K562 (cell line): ENCODE measurements at regions not wholly inside any gene's neighbourhood (a gene's known extent, or its start where the extent isn't known, plus 50 kb on each side); places are given as distances from the start of the nearest gene placed in this dataset.

Experiments used
- ATAC-seq: fragments of 200-7000 bp; cut with Tn5 transposase; 3 replicates; pipeline ENCODE4 v1.9.1; 2020; ENCODE audit warnings: moderate library complexity
- BruUV-seq: library from RNA; stranded (reverse); fragments of 400-500 nt; replicated peaks from 2 replicates; lab custom pipeline; 2021; lab: Mats Ljungman, UMichigan
- CTCF ChIA-PET: fragments of 300-600 bp; formaldehyde crosslinking; extraction: SDS; loops from one replicate; lab custom pipeline; 2021; ENCODE audit warnings: low intra/inter-chr PET ratio; lab: Yijun Ruan, JAX
- POLR2A ChIA-PET: fragments of 300-600, 350-650 bp; sonication (Branson Sonifier 250); formaldehyde crosslinking; extraction: SDS; loops from one replicate; lab custom pipeline; 2021; ENCODE audit warnings: antibody characterized with exemption, inconsistent platforms; lab: Yijun Ruan, JAX
- DNase-seq, 4 experiments: peaks; one replicate each; pipeline versions ENCODE4 v3.0.0 to v3.0.0-alpha.2; 2011 to 2018; ENCODE audit warnings: low spot score in 3 of 4, mixed read lengths in 3 of 4; ENCODE audit errors: extremely low read depth in 1 of 4
- FAIRE-seq: peaks from 2 replicates; lab custom pipeline; 2011; peaks lifted over from hg19 to GRCh38; lab: Jason Lieb, UNC
- H2AFZ ChIP-seq: 2 replicates; pipeline ENCODE4 v1.6.0; 2011; ENCODE audit warnings: low read depth, low read length, control low read depth, inconsistent platforms
- H3K27ac ChIP-seq: fragments of 200-600 bp; 3 replicates; pipeline ENCODE4 v1.8.0; 2011; ENCODE audit warnings: low read depth, mild to moderate bottlenecking, control low read depth, inconsistent platforms, low read length, moderate library complexity, mixed read lengths; ENCODE audit errors: extremely low read depth
- H3K27me3 ChIP-seq, 2 experiments: fragments of 300-600 bp in 1 of 2; 2 replicates in 1 of 2; 3 replicates in 1 of 2; pipeline versions ENCODE4 v1.6.0 to v1.8.0; 2011; ENCODE audit warnings: inconsistent platforms in 2 of 2, low read length in 2 of 2, mild to moderate bottlenecking in 1 of 2, mixed read lengths in 1 of 2, moderate library complexity in 1 of 2; ENCODE audit not compliant: control insufficient read depth in 2 of 2, insufficient read depth in 2 of 2
- H3K36me3 ChIP-seq: fragments of 300-600 bp; 3 replicates; pipeline ENCODE4 v1.8.0; 2011; ENCODE audit warnings: mild to moderate bottlenecking, low read length, inconsistent platforms; ENCODE audit not compliant: control insufficient read depth, insufficient read depth
- H3K4me1 ChIP-seq, 2 experiments: fragments of 200-600 bp in 1 of 2; replicated peaks in 1 of 2; 2 replicates in 1 of 2; 3 replicates in 1 of 2; pipeline versions ENCODE4 v1.5.1 to v1.8.0; 2011; ENCODE audit warnings: inconsistent platforms in 2 of 2, low read length in 2 of 2, mild to moderate bottlenecking in 1 of 2, mixed read lengths in 1 of 2, moderate library complexity in 1 of 2; ENCODE audit not compliant: control insufficient read depth in 2 of 2, insufficient read depth in 2 of 2
- H3K4me2 ChIP-seq: 2 replicates; pipeline ENCODE4 v1.6.1; 2011; ENCODE audit warnings: low read length, control low read depth, inconsistent platforms, mixed read lengths; ENCODE audit not compliant: insufficient read depth
- H3K4me3 ChIP-seq: fragments of 200-600 bp; sonication (generic), shearing (Covaris generic); 2 replicates; pipeline ENCODE4 v1.5.1; 2016; ENCODE audit warnings: control low read depth, inconsistent platforms
- H3K79me2 ChIP-seq: fragments of 200-600 bp; 3 replicates; pipeline ENCODE4 v1.8.0; 2011; ENCODE audit warnings: low read length, inconsistent platforms; ENCODE audit not compliant: control insufficient read depth, insufficient read depth
- H3K9ac ChIP-seq, 2 experiments: 2 replicates each; pipeline versions ENCODE4 v1.6.0 to v1.6.1; 2011; ENCODE audit warnings: low read depth in 2 of 2, low read length in 2 of 2, control low read depth in 1 of 2, inconsistent platforms in 1 of 2, mild to moderate bottlenecking in 1 of 2, mixed read lengths in 1 of 2; ENCODE audit not compliant: insufficient read depth in 1 of 2
- H3K9me1 ChIP-seq: one replicate; pipeline ENCODE4 v1.6.0; 2011; ENCODE audit warnings: inconsistent platforms, mild to moderate bottlenecking, low read length, moderate library complexity; ENCODE audit not compliant: control insufficient read depth, insufficient read depth
- H3K9me3 ChIP-seq: replicated peaks from 2 replicates; pipeline ENCODE4 v1.5.1; 2011; ENCODE audit warnings: low read depth, low read length, inconsistent platforms; ENCODE audit not compliant: control insufficient read depth, insufficient read depth
- H4K20me1 ChIP-seq: replicated peaks from 2 replicates; pipeline ENCODE4 v1.6.1; 2011; ENCODE audit warnings: low read length, inconsistent platforms, mixed read lengths; ENCODE audit not compliant: control insufficient read depth, insufficient read depth
- CEBPB ChIP-seq: fragments of 450-650 bp; IDR thresholded peaks from 2 replicates; pipeline ENCODE4 v1.6.1; 2016; ENCODE audit warnings: missing genetic modification characterization, missing compliant biosample characterization
- CEBPG ChIP-seq, 3 experiments: fragments of 200-800 bp in 1 of 3; sonication (Bioruptor generic) in 1 of 3; sonication (generic) in 1 of 3; formaldehyde crosslinking in 1 of 3; IDR thresholded peaks in 2 of 3; conservative IDR thresholded peaks in 1 of 3; 2 replicates each; pipeline versions ENCODE4 v1.6.1 to v1.8.0; 2016 to 2022; ENCODE audit warnings: missing compliant biosample characterization in 2 of 3, missing genetic modification characterization in 2 of 3, mild to moderate bottlenecking in 1 of 3, missing genetic modification reagents in 1 of 3
- FOXA3 ChIP-seq, 2 experiments: fragments of 450-650 bp in 1 of 2; sonication (generic) in 1 of 2; formaldehyde crosslinking; IDR thresholded peaks in 1 of 2; conservative IDR thresholded peaks in 1 of 2; 2 replicates each; pipeline versions ENCODE4 v1.4.0 to v1.8.0; 2020 to 2022; ENCODE audit warnings: mild to moderate bottlenecking in 2 of 2, missing genetic modification reagents in 1 of 2
- ZBTB17 ChIP-seq: fragments of 450-650 bp; formaldehyde crosslinking; IDR thresholded peaks from 2 replicates; pipeline ENCODE4 v1.4.0; 2020; ENCODE audit warnings: mild to moderate bottlenecking
- ZNF23 ChIP-seq: fragments of 250-450 bp; sonication (Bioruptor Pico); IDR thresholded peaks from 2 replicates; pipeline ENCODE4 v1.4.0; 2020; ENCODE audit warnings: mild to moderate bottlenecking
- WGBS: fragments of 100-300 bp; shearing (Covaris generic); methylation state at CpG from one replicate; pipeline ENCODE4 v1.1.6; 2016; ENCODE audit warnings: low coverage, mixed read lengths; ENCODE audit not compliant: insufficient coverage; ENCODE audit errors: missing lambda C conversion rate; 5-methylcytosine and 5-hydroxymethylcytosine counted together
- in situ Hi-C: fragments of 300-500 bp; cut with MboI; formaldehyde crosslinking; loops from 4 replicates; pipeline ENCODE4 v1.15.0; 2018; ENCODE audit warnings: inconsistent platforms, mixed read lengths
- intact Hi-C: fragments of 100-400 bp; cut with micrococcal nuclease; formaldehyde crosslinking; loops from 2 replicates; pipeline ENCODE4 v1.14.2; 2022
- TF ChIP-seq, protein P1 (sequence below): fragments of 200-800 bp; sonication (Bioruptor generic); IDR thresholded peaks from 2 replicates; pipeline ENCODE4 v1.6.1; 2017; ENCODE audit warnings: missing genetic modification characterization, missing compliant biosample characterization

GRCh38 chr11:109609454-109610185 lies 187.6 kb downstream of the C11orf87 start:
- H3K27ac ChIP-seq: no peak overlapping the region
- H3K36me3 ChIP-seq: no peaks in the 10 kb centered on the region
- no peak overlapping the region for H3K4me3 ChIP-seq
- ChIA-PET CTCF (no interaction called here), POLR2A (no interaction called here)
- H3K9me1 ChIP-seq: no peaks in the 10 kb centered on the region
- no peaks in the 10 kb centered on the region for H3K79me2 ChIP-seq
- BruUV-seq: no TSS peak
- 6% methylated on average over 1 of the region's 1 CpG for WGBS
- in situ Hi-C loops: no loop called here
- no peak for TF ChIP-seq FOXA3 (CRISPR knock-in tag; conservative IDR thresholded peaks at IDR 0.05 in 1 of 2, IDR thresholded peaks at IDR 0.05 in 1 of 2)
- no peak for TF ChIP-seq CEBPG (CRISPR knock-in tag; IDR thresholded peaks at IDR 0.05)
- TF ChIP-seq CEBPG (tag; conservative IDR thresholded peaks at IDR 0.05 in 1 of 2, IDR thresholded peaks at IDR 0.05 in 1 of 2): peak in 1 of 2 experiments; percentile 69; a peak in 2 of 4 replicates
- TF ChIP-seq ZBTB17: peak; percentile 87; the same call in 1 of the 2 replicates
- peak; percentile 42 for TF ChIP-seq CEBPB (tag)
- TF ChIP-seq, protein P1, sequence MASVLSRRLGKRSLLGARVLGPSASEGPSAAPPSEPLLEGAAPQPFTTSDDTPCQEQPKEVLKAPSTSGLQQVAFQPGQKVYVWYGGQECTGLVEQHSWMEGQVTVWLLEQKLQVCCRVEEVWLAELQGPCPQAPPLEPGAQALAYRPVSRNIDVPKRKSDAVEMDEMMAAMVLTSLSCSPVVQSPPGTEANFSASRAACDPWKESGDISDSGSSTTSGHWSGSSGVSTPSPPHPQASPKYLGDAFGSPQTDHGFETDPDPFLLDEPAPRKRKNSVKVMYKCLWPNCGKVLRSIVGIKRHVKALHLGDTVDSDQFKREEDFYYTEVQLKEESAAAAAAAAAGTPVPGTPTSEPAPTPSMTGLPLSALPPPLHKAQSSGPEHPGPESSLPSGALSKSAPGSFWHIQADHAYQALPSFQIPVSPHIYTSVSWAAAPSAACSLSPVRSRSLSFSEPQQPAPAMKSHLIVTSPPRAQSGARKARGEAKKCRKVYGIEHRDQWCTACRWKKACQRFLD (CRISPR knock-in tag): no peak
- peak; percentile 92 for TF ChIP-seq ZNF23
- H4K20me1 ChIP-seq: no peaks in the 10 kb centered on the region
- FAIRE-seq: no peak
- H3K27me3 ChIP-seq: no peaks in the 10 kb centered on the region
- H3K9ac ChIP-seq: no peak overlapping the region
- no peak overlapping the region for H2AFZ ChIP-seq
- 0 out of 2 replicates have a peak, but pooled peaks cover 2% of the 10 kb centered on the region for H3K9me3 ChIP-seq
- H3K4me2 ChIP-seq: no peak overlapping the region
- no peaks in the 10 kb centered on the region for H3K4me1 ChIP-seq
- ATAC-seq: no peak
- DNase-seq: no peak
- intact Hi-C loops: no loop called here
